ENCODE measurements at regions not wholly inside any gene's neighbourhood (a gene's known extent, or its start where the extent isn't known, plus 50 kb on each side); places are given as distances from the start of the nearest gene placed in this dataset.

GRCh38 chr2:122446761-122447160, 691.3 kb downstream of the TSN start:
- Histone ChIP-seq H3K79me2 (ENCODE audit: control insufficient read depth in 1 of 2, insufficient read depth in 2 of 2, low read length in 2 of 2) (no peaks in the 10 kb centered on the region), H2BK20ac (ENCODE audit: low read length) (no peak overlapping the region), H3K23ac (ENCODE audit: insufficient read length) (no peak overlapping the region), H3K27me3 (replicated peaks in 1 of 4; ENCODE audit: control insufficient read depth in 3 of 4, extremely low read depth in 1 of 4, insufficient read depth in 3 of 4, low read length in 3 of 4) (no peaks in the 10 kb centered on the region), H3K18ac (ENCODE audit: extremely low read depth, low read length) (no peak overlapping the region), H4K8ac (ENCODE audit: extremely low read depth, insufficient read depth, low read length) (no peak overlapping the region), H2BK120ac (replicated peaks; ENCODE audit: low read depth, low read length) (no peak overlapping the region), H3K4ac (replicated peaks; ENCODE audit: insufficient read length, low read depth, low read length) (no peak overlapping the region), H3K23me2 (ENCODE audit: low read depth, low read length) (no peaks in the 10 kb centered on the region), H4K91ac (replicated peaks; ENCODE audit: insufficient read length, low read length) (no peak overlapping the region), H3K4me1 (replicated peaks in 1 of 4; ENCODE audit: control insufficient read depth in 3 of 4, insufficient read depth in 4 of 4, low read length in 3 of 4) (no peaks in the 10 kb centered on the region), H3K14ac (ENCODE audit: insufficient read length) (no peak overlapping the region), H2BK5ac (ENCODE audit: low read depth, low read length) (no peak overlapping the region), H3K27ac (ENCODE audit: low read depth, low read length) (no peak overlapping the region), H2AFZ (ENCODE audit: low read length) (no peak overlapping the region), H2BK12ac (ENCODE audit: low read depth, low read length) (no peak overlapping the region), H3K4me2 (ENCODE audit: insufficient read depth in 1 of 2, low read depth in 2 of 2, low read length in 2 of 2) (no peak overlapping the region), H3K36me3 (ENCODE audit: control insufficient read depth in 2 of 4, insufficient read depth in 4 of 4, low read length in 3 of 4) (no peaks in the 10 kb centered on the region; a peak in 1 of 8 replicates), H3K79me1 (ENCODE audit: low read depth, low read length) (no peaks in the 10 kb centered on the region), H2AK5ac (ENCODE audit: low read depth, low read length) (no peak overlapping the region), H3K56ac (replicated peaks; ENCODE audit: insufficient read length, low read depth, low read length) (no peak overlapping the region), H3K4me3 (ENCODE audit: extremely low read depth in 1 of 4, insufficient read depth in 2 of 4, low read depth in 3 of 4, low read length in 4 of 4) (no peak overlapping the region), H3K9ac (replicated peaks in 1 of 4; ENCODE audit: extremely low read depth in 1 of 4, low read depth in 3 of 4, low read length in 3 of 4) (no peak overlapping the region), H3K9me3 (ENCODE audit: insufficient read depth in 2 of 2, low read depth in 1 of 2, low read length in 1 of 2) (peaks cover 0 to 5% of the 10 kb centered on the region in 2 experiments; a peak in 2 of 4 replicates), H4K5ac (ENCODE audit: insufficient read length, low read depth, low read length) (no peak overlapping the region), H4K20me1 (replicated peaks in 1 of 2; ENCODE audit: control insufficient read depth in 1 of 2, insufficient read depth in 2 of 2, low read length in 2 of 2) (no peaks in the 10 kb centered on the region), H2BK15ac (ENCODE audit: low read length) (no peak overlapping the region)
- 69% methylated on average over 4 of the region's 4 CpGs; no CpG with 5 or more reads in 1 of the 2 experiments for WGBS, 2 experiments (ENCODE audit: extremely low coverage in 1 of 2, insufficient coverage in 1 of 2, insufficient read length in 1 of 2, insufficient replicate concordance in 2 of 2, low coverage in 1 of 2, low lambda C conversion rate in 2 of 2, missing lambda C conversion rate in 1 of 2)
- FAIRE-seq (no peak), DNase-seq (ENCODE audit: low read depth in 1 of 2, low spot score in 2 of 2) (no peak)
- POLR2A ChIA-PET (ENCODE audit: partially characterized antibody): no interaction called here
- no peak for TF ChIP-seq GTF2F1 (IDR thresholded peaks at IDR 0.05; ENCODE audit: borderline replicate concordance, low read depth, low read length)
- TF ChIP-seq ASH2L (IDR thresholded peaks at IDR 0.05; ENCODE audit: low read length): no peak
- TF ChIP-seq GABPA (IDR thresholded peaks at IDR 0.05; ENCODE audit: borderline replicate concordance, insufficient read depth, low read length): no peak
- TF ChIP-seq ZNF274 (IDR thresholded peaks at IDR 0.05; ENCODE audit: borderline replicate concordance, extremely low read depth, low read length): no peak
- no peak for TF ChIP-seq EP300 (IDR thresholded peaks at IDR 0.05; ENCODE audit: borderline replicate concordance in 1 of 2, low read depth in 2 of 2, low read length in 2 of 2)
- TF ChIP-seq POU5F1 (IDR thresholded peaks at IDR 0.05; ENCODE audit: low read depth, low read length): no peak
- TF ChIP-seq USF2 (IDR thresholded peaks at IDR 0.05; ENCODE audit: low read length): no peak
- TF ChIP-seq JUND (IDR thresholded peaks at IDR 0.05; ENCODE audit: low read length): no peak
- TF ChIP-seq SP2 (IDR thresholded peaks at IDR 0.05; ENCODE audit: low read length): no peak
- TF ChIP-seq KDM5A (IDR thresholded peaks at IDR 0.05; ENCODE audit: low read length): no peak
- TF ChIP-seq SIX5 (IDR thresholded peaks at IDR 0.05; ENCODE audit: low read depth, low read length): no peak
- TF ChIP-seq BACH1 (IDR thresholded peaks at IDR 0.05; ENCODE audit: low read length): no peak
- no peak for TF ChIP-seq ATF3 (IDR thresholded peaks at IDR 0.05; ENCODE audit: insufficient read depth, low read depth, low read length)
- no peak for TF ChIP-seq EGR1 (IDR thresholded peaks at IDR 0.05; ENCODE audit: borderline replicate concordance, low read depth, low read length)
- CTCF ChIA-PET (ENCODE audit: partially characterized antibody): no interaction called here
